SK-N-SH treated with all-trans-retinoic acid at 6 μM for 48 hours (cell line): ENCODE measurements at regions not wholly inside any gene's neighbourhood (a gene's known extent, or its start where the extent isn't known, plus 50 kb on each side); places are given as distances from the start of the nearest gene placed in this dataset.

Source experiments
- ATAC-seq: fragments of 200-7000 bp; cut with Tn5 transposase; 3 replicates; pipeline ENCODE4 v1.9.1; 2020; ENCODE audit warnings: mild to moderate bottlenecking, moderate library complexity
- ARNTL ChIP-seq: fragments of 450-650 bp; formaldehyde crosslinking; IDR thresholded peaks from 2 replicates; pipeline ENCODE4 v1.5.0; 2020; ENCODE audit warnings: low read depth, mild to moderate bottlenecking, moderate library complexity, borderline replicate concordance
- BACH2 ChIP-seq: fragments of 250-450 bp; sonication (Bioruptor Pico); IDR thresholded peaks from 2 replicates; pipeline ENCODE4 v1.9.0; 2021; ENCODE audit warnings: mild to moderate bottlenecking, borderline replicate concordance
- CREB5 ChIP-seq: fragments of 250-450 bp; sonication (Bioruptor Pico); IDR thresholded peaks from 2 replicates; pipeline ENCODE4 v1.5.1; 2020; ENCODE audit warnings: low read depth, mild to moderate bottlenecking, moderate library complexity
- CSDC2 ChIP-seq: fragments of 250-450 bp; sonication (Bioruptor Pico); IDR thresholded peaks from 2 replicates; pipeline ENCODE4 v1.5.0; 2020; ENCODE audit warnings: mild to moderate bottlenecking, moderate library complexity
- CSRNP3 ChIP-seq: fragments of 250-450 bp; sonication (Bioruptor Pico); IDR thresholded peaks from 2 replicates; pipeline ENCODE4 v1.5.1; 2021; ENCODE audit warnings: mild to moderate bottlenecking, moderate library complexity
- ESRRG ChIP-seq: fragments of 250-450 bp; sonication (Bioruptor Pico); IDR thresholded peaks from 2 replicates; pipeline ENCODE4 v1.6.1; 2021; ENCODE audit warnings: mild to moderate bottlenecking
- GLIS3 ChIP-seq: fragments of 250-450 bp; sonication (Bioruptor Pico); IDR thresholded peaks from 2 replicates; pipeline ENCODE4 v1.5.0; 2020; ENCODE audit warnings: mild to moderate bottlenecking, moderate library complexity
- ISL1 ChIP-seq: fragments of 250-450 bp; sonication (Bioruptor Pico); IDR thresholded peaks from 2 replicates; pipeline ENCODE4 v2.1.2; 2022; ENCODE audit warnings: mild to moderate bottlenecking, moderate library complexity
- OSR1 ChIP-seq: fragments of 250-450 bp; sonication (Bioruptor Pico); IDR thresholded peaks from 2 replicates; pipeline ENCODE4 v1.8.0; 2022; ENCODE audit warnings: moderate library complexity, mild to moderate bottlenecking, inconsistent platforms
- POU6F1 ChIP-seq: fragments of 250-450 bp; sonication (Bioruptor Pico); IDR thresholded peaks from 2 replicates; pipeline ENCODE4 v1.8.0; 2021; ENCODE audit warnings: low read depth, mild to moderate bottlenecking, moderate library complexity, borderline replicate concordance
- PPARA ChIP-seq: fragments of 250-450 bp; sonication (Bioruptor Pico); IDR thresholded peaks from 2 replicates; pipeline ENCODE4 v1.5.0; 2020; ENCODE audit warnings: mild to moderate bottlenecking, borderline replicate concordance
- SNAI2 ChIP-seq: fragments of 250-450 bp; sonication (Bioruptor Pico); IDR thresholded peaks from 2 replicates; pipeline ENCODE4 v1.5.0; 2020; ENCODE audit warnings: mild to moderate bottlenecking, moderate library complexity
- TCF4 ChIP-seq: fragments of 250-450 bp; sonication (Bioruptor Pico); IDR thresholded peaks from 2 replicates; pipeline ENCODE4 v1.8.0; 2021; ENCODE audit warnings: mild to moderate bottlenecking, moderate library complexity, borderline replicate concordance
- TOX ChIP-seq: fragments of 250-450 bp; sonication (Bioruptor Pico); IDR thresholded peaks from 2 replicates; pipeline ENCODE4 v1.8.0; 2021; ENCODE audit warnings: mild to moderate bottlenecking, moderate library complexity, borderline replicate concordance
- TSHZ2 ChIP-seq: fragments of 250-450 bp; sonication (Bioruptor Pico); IDR thresholded peaks from 2 replicates; pipeline ENCODE4 v1.5.0; 2020; ENCODE audit warnings: mild to moderate bottlenecking, moderate library complexity
- ZC3H10 ChIP-seq: fragments of 250-450 bp; sonication (Bioruptor Pico); IDR thresholded peaks from 2 replicates; pipeline ENCODE4 v1.5.1; 2021; ENCODE audit warnings: mild to moderate bottlenecking, moderate library complexity
- ZFP30 ChIP-seq: fragments of 450-650 bp; formaldehyde crosslinking; IDR thresholded peaks from 2 replicates; pipeline ENCODE4 v1.5.0; 2022; ENCODE audit warnings: mild to moderate bottlenecking, moderate library complexity
- ZNF565 ChIP-seq: fragments of 450-650 bp; formaldehyde crosslinking; conservative IDR thresholded peaks from 2 replicates; pipeline ENCODE4 v1.5.0; 2020; ENCODE audit warnings: low read depth, mild to moderate bottlenecking, moderate library complexity
- ZNF70 ChIP-seq: fragments of 450-650 bp; formaldehyde crosslinking; IDR thresholded peaks from 2 replicates; pipeline ENCODE4 v1.5.0; 2020; ENCODE audit warnings: mild to moderate bottlenecking, moderate library complexity
- ZNF8 ChIP-seq: fragments of 450-650 bp; formaldehyde crosslinking; IDR thresholded peaks from 2 replicates; pipeline ENCODE4 v1.5.0; 2020; ENCODE audit warnings: mild to moderate bottlenecking, moderate library complexity

- ATAC-seq: no peak
- TF ChIP-seq ESRRG (CRISPR knock-in tag) (no peak), ZC3H10 (CRISPR knock-in tag) (no peak), CREB5 (CRISPR knock-in tag) (no peak), ARNTL (CRISPR knock-in tag) (no peak), TCF4 (no peak), ZNF8 (CRISPR knock-in tag) (no peak), TOX (CRISPR knock-in tag) (no peak), SNAI2 (no peak)
Observed at GRCh38 chr4:107518076-107518475, 202.0 kb downstream of the PAPSS1 start.

- TF ChIP-seq ZFP30 (CRISPR knock-in tag) (no peak), SNAI2 (no peak), ZNF70 (no peak), POU6F1 (CRISPR knock-in tag) (no peak), TSHZ2 (CRISPR knock-in tag) (no peak), CSDC2 (CRISPR knock-in tag) (no peak), TOX (CRISPR knock-in tag) (no peak), PPARA (CRISPR knock-in tag) (no peak), TCF4 (no peak), CREB5 (CRISPR knock-in tag) (no peak), CSRNP3 (CRISPR knock-in tag) (no peak), BACH2 (CRISPR knock-in tag) (no peak), ARNTL (CRISPR knock-in tag) (no peak), ISL1 (CRISPR knock-in tag) (no peak), GLIS3 (CRISPR knock-in tag) (no peak), OSR1 (CRISPR knock-in tag) (no peak), ZNF8 (CRISPR knock-in tag) (no peak), ZNF565 (CRISPR knock-in tag) (no peak)
- TF ChIP-seq, all 23 proteins: peak for 0
- ATAC-seq: no peak
Observed at GRCh38 chr4:107512549-107512948, 207.5 kb downstream of the PAPSS1 start.

- no peak for ATAC-seq
- no peak for TF ChIP-seq TSHZ2 (CRISPR knock-in tag)
- TF ChIP-seq, all 23 proteins: peak for 0
Observed at GRCh38 chr4:107509615-107510014, 210.4 kb downstream of the PAPSS1 start.
